ENCODE measurements at regions not wholly inside any gene's neighbourhood (a gene's known extent, or its start where the extent isn't known, plus 50 kb on each side); places are given as distances from the start of the nearest gene placed in this dataset.

GRCh38 chrX:140249088-140249487, 255.8 kb downstream of the SOX3 start:
- CTCF ChIA-PET, result no interaction called here
- H3K27ac ChIP-seq (ENCODE audit: low read depth, low read length), result no peak overlapping the region
- POLR2A ChIA-PET, result no interaction called here
- no peak for DNase-seq (ENCODE audit: low read depth, low spot score)
- H3K9ac ChIP-seq (ENCODE audit: low read length), result no peak overlapping the region
- H3K4me2 ChIP-seq (ENCODE audit: low read length), result no peak overlapping the region
- H4K20me1 ChIP-seq (ENCODE audit: insufficient read depth), result no peaks in the 10 kb centered on the region
- no peak overlapping the region for H3K4me3 ChIP-seq (replicated peaks in 1 of 2; ENCODE audit: low read depth in 1 of 2, low read length in 2 of 2)
- H3K79me2 ChIP-seq (ENCODE audit: insufficient read depth, low read length), result no peaks in the 10 kb centered on the region
- RAD21 ChIA-PET (ENCODE audit: low non-redundant PET in 1 of 2, low total read pairs in 2 of 2, uncharacterized antibody in 2 of 2, unreplicated experiment in 2 of 2), result no interaction called here
- no peaks in the 10 kb centered on the region for H3K36me3 ChIP-seq (ENCODE audit: control insufficient read depth in 1 of 2, insufficient read depth in 2 of 2, low read length in 2 of 2)
- H3K27me3 ChIP-seq (ENCODE audit: insufficient read depth, low read length), result no peaks in the 10 kb centered on the region
- BruUV-seq (replicated peaks), result no TSS peak
- no peaks in the 10 kb centered on the region for H3K9me2 ChIP-seq (ENCODE audit: insufficient read depth)
- ATAC-seq, result no peak
- H3K9me3 ChIP-seq (ENCODE audit: control insufficient read depth in 1 of 2, insufficient read depth in 1 of 2, low read depth in 1 of 2, low read length in 2 of 2), result no peaks in the 10 kb centered on the region
- intact Hi-C loops (cut with micrococcal nuclease), result no loop called here
- H2AFZ ChIP-seq (ENCODE audit: low read depth, low read length, poor library complexity, severe bottlenecking), result no peak overlapping the region
- no peaks in the 10 kb centered on the region for H3K4me1 ChIP-seq (ENCODE audit: control insufficient read depth in 1 of 2, insufficient read depth in 2 of 2, low read length in 2 of 2)
- TF ChIP-seq, protein P1, sequence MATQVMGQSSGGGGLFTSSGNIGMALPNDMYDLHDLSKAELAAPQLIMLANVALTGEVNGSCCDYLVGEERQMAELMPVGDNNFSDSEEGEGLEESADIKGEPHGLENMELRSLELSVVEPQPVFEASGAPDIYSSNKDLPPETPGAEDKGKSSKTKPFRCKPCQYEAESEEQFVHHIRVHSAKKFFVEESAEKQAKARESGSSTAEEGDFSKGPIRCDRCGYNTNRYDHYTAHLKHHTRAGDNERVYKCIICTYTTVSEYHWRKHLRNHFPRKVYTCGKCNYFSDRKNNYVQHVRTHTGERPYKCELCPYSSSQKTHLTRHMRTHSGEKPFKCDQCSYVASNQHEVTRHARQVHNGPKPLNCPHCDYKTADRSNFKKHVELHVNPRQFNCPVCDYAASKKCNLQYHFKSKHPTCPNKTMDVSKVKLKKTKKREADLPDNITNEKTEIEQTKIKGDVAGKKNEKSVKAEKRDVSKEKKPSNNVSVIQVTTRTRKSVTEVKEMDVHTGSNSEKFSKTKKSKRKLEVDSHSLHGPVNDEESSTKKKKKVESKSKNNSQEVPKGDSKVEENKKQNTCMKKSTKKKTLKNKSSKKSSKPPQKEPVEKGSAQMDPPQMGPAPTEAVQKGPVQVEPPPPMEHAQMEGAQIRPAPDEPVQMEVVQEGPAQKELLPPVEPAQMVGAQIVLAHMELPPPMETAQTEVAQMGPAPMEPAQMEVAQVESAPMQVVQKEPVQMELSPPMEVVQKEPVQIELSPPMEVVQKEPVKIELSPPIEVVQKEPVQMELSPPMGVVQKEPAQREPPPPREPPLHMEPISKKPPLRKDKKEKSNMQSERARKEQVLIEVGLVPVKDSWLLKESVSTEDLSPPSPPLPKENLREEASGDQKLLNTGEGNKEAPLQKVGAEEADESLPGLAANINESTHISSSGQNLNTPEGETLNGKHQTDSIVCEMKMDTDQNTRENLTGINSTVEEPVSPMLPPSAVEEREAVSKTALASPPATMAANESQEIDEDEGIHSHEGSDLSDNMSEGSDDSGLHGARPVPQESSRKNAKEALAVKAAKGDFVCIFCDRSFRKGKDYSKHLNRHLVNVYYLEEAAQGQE (IDR thresholded peaks at IDR 0.05; ENCODE audit: low read depth), result no peak
- TF ChIP-seq, protein P2, sequence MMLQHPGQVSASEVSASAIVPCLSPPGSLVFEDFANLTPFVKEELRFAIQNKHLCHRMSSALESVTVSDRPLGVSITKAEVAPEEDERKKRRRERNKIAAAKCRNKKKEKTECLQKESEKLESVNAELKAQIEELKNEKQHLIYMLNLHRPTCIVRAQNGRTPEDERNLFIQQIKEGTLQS (IDR thresholded peaks at IDR 0.05), result no peak
- TF ChIP-seq RAD21 (IDR thresholded peaks at IDR 0.05; ENCODE audit: low read depth) (no peak), SRF (IDR thresholded peaks at IDR 0.05; ENCODE audit: low read depth) (no peak), SIN3A (IDR thresholded peaks at IDR 0.05; ENCODE audit: low read depth) (no peak), JUND (IDR thresholded peaks at IDR 0.05) (no peak), ZNF274 (IDR thresholded peaks at IDR 0.05; ENCODE audit: low read depth, low read length) (no peak), YY1 (IDR thresholded peaks at IDR 0.05; ENCODE audit: extremely low read depth, insufficient replicate concordance, low read depth, low read length) (no peak), ZBTB33 (IDR thresholded peaks at IDR 0.05; ENCODE audit: extremely low read depth, insufficient replicate concordance, low read length) (no peak), POLR2AphosphoS5 (IDR thresholded peaks at IDR 0.05; ENCODE audit: low read depth, low read length) (no peak), ELF1 (IDR thresholded peaks at IDR 0.05; ENCODE audit: borderline replicate concordance, low read depth) (no peak), TCF7L2 (IDR thresholded peaks at IDR 0.05; ENCODE audit: borderline replicate concordance, extremely low read depth, insufficient read depth, insufficient read length) (no peak), CTCF (IDR thresholded peaks at IDR 0.05 in 2 of 3, conservative IDR thresholded peaks at IDR 0.05 in 1 of 3; ENCODE audit: borderline replicate concordance in 1 of 3, insufficient read depth in 1 of 3, low read depth in 2 of 3, low read length in 2 of 3) (no peak), CEBPB (IDR thresholded peaks at IDR 0.05; ENCODE audit: low read depth) (no peak), SP1 (IDR thresholded peaks at IDR 0.05; ENCODE audit: low read depth) (no peak)
- TF ChIP-seq, protein P3, sequence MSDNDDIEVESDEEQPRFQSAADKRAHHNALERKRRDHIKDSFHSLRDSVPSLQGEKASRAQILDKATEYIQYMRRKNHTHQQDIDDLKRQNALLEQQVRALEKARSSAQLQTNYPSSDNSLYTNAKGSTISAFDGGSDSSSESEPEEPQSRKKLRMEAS (IDR thresholded peaks at IDR 0.05), result no peak

Data from HCT116 (cell line).